Vagina (tissue), 2 donors: ENCODE measurements at regions not wholly inside any gene's neighbourhood (a gene's known extent, or its start where the extent isn't known, plus 50 kb on each side); places are given as distances from the start of the nearest gene placed in this dataset.

ENCODE experiments used
- DNase-seq, 2 donors: peaks; one replicate each; pipeline ENCODE4 v3.0.0-alpha.2; 2017; ENCODE audit errors: extremely low spot score in 2 of 2
- H3K27ac ChIP-seq: fragments of 200-600 bp; sonication (generic); one replicate; pipeline ENCODE4 v1.5.1; 2019
- H3K27me3 ChIP-seq: fragments of 200-600 bp; sonication (generic); one replicate; pipeline ENCODE4 v1.5.1; 2019
- H3K36me3 ChIP-seq, 2 donors: fragments of 200-600 bp; sonication (generic); one replicate each; pipeline ENCODE4 v1.5.1; 2017 to 2019
- H3K4me1 ChIP-seq: fragments of 200-600 bp; sonication (generic); one replicate; pipeline ENCODE4 v1.5.1; 2019
- H3K4me3 ChIP-seq, 2 donors: fragments of 200-600 bp; sonication (generic); 1 replicate in 1 of 2; 2 replicates in 1 of 2; pipeline ENCODE4 v1.5.1; 2016 to 2019
- H3K9me3 ChIP-seq: fragments of 200-600 bp; sonication (generic); one replicate; pipeline ENCODE4 v1.5.1; 2019
- CTCF ChIP-seq, 3 experiments: fragments of 450-650 bp in 2 of 3; fragments of 200-600 bp in 1 of 3; sonication (generic) in 1 of 3; IDR thresholded peaks; one replicate each; pipeline ENCODE4 v1.5.1; 2017 to 2019; ENCODE audit warnings: antibody characterized with exemption in 3 of 3, mild to moderate bottlenecking in 2 of 3, moderate library complexity in 2 of 3
- POLR2A ChIP-seq, 2 donors: fragments of 450-650 bp; IDR thresholded peaks; one replicate each; pipeline ENCODE4 v1.6.1; 2017; ENCODE audit warnings: antibody characterized with exemption in 2 of 2, mild to moderate bottlenecking in 2 of 2, moderate library complexity in 2 of 2
- POLR2AphosphoS5 ChIP-seq, 2 donors: sonication (generic); formaldehyde crosslinking; IDR thresholded peaks; one replicate each; pipeline ENCODE4 v1.9.0; 2017; ENCODE audit warnings: antibody characterized with exemption in 2 of 2, mild to moderate bottlenecking in 2 of 2, low read depth in 1 of 2; ENCODE audit not compliant: insufficient read depth in 1 of 2
- intact Hi-C: fragments of 100-400 bp; cut with DNase I; formaldehyde crosslinking; loops from one replicate; pipeline ENCODE4 v1.15.1; 2023

- H3K4me1 ChIP-seq, result no peaks in the 10 kb centered on the region
- no peak overlapping the region for H3K27ac ChIP-seq
- DNase-seq, result no peak
- H3K36me3 ChIP-seq, result no peaks in the 10 kb centered on the region
- TF ChIP-seq POLR2AphosphoS5 (IDR thresholded peaks at IDR 0.05; ENCODE audit: insufficient read depth in 1 of 2, low read depth in 1 of 2) (no peak), CTCF (IDR thresholded peaks at IDR 0.05) (no peak), POLR2A (IDR thresholded peaks at IDR 0.05) (no peak)
- no peak overlapping the region for H3K4me3 ChIP-seq
- H3K9me3 ChIP-seq, result no peaks in the 10 kb centered on the region
- intact Hi-C loops, result no loop called here
- H3K27me3 ChIP-seq, result no peaks in the 10 kb centered on the region
Measured at GRCh38 chr5:2658881-2659470, 92.5 kb downstream of the IRX2 start.

GRCh38 chr5:2658447-2658846, 93.0 kb downstream of the IRX2 start:
- H3K36me3 ChIP-seq, result no peaks in the 10 kb centered on the region
- no peak for TF ChIP-seq POLR2AphosphoS5 (IDR thresholded peaks at IDR 0.05; ENCODE audit: insufficient read depth in 1 of 2, low read depth in 1 of 2)
- no peak for TF ChIP-seq POLR2A (IDR thresholded peaks at IDR 0.05)
- TF ChIP-seq CTCF (IDR thresholded peaks at IDR 0.05), result no peak
- H3K4me1 ChIP-seq, result no peaks in the 10 kb centered on the region
- no peak overlapping the region for H3K4me3 ChIP-seq
- H3K27ac ChIP-seq, result no peak overlapping the region
- no peak for DNase-seq
- H3K27me3 ChIP-seq, result no peaks in the 10 kb centered on the region
- intact Hi-C loops, result no loop called here
- no peaks in the 10 kb centered on the region for H3K9me3 ChIP-seq

- H3K27me3 ChIP-seq, result no peaks in the 10 kb centered on the region
- H3K4me1 ChIP-seq, result no peaks in the 10 kb centered on the region
- H3K9me3 ChIP-seq, result no peaks in the 10 kb centered on the region
- H3K36me3 ChIP-seq, result no peaks in the 10 kb centered on the region
- intact Hi-C loops, result no loop called here
- no peak for DNase-seq
- no peak for TF ChIP-seq CTCF (IDR thresholded peaks at IDR 0.05)
- no peak for TF ChIP-seq POLR2A (IDR thresholded peaks at IDR 0.05)
- TF ChIP-seq POLR2AphosphoS5 (IDR thresholded peaks at IDR 0.05; ENCODE audit: insufficient read depth in 1 of 2, low read depth in 1 of 2), result no peak
- no peak overlapping the region for H3K4me3 ChIP-seq
- no peak overlapping the region for H3K27ac ChIP-seq
Measured at GRCh38 chr5:2657151-2657550, 94.3 kb downstream of the IRX2 start.

GRCh38 chr5:2656206-2656605, 95.3 kb downstream of the IRX2 start:
- Histone ChIP-seq H3K4me1 (no peaks in the 10 kb centered on the region), H3K27me3 (no peaks in the 10 kb centered on the region), H3K36me3 (no peaks in the 10 kb centered on the region), H3K4me3 (no peak overlapping the region), H3K9me3 (no peaks in the 10 kb centered on the region), H3K27ac (no peak overlapping the region)
- intact Hi-C loops, result no loop called here
- DNase-seq, result no peak
- TF ChIP-seq POLR2AphosphoS5 (IDR thresholded peaks at IDR 0.05; ENCODE audit: insufficient read depth in 1 of 2, low read depth in 1 of 2), result no peak
- no peak for TF ChIP-seq CTCF (IDR thresholded peaks at IDR 0.05)
- TF ChIP-seq POLR2A (IDR thresholded peaks at IDR 0.05), result no peak

- H3K27ac ChIP-seq, result no peak overlapping the region
- no peak for TF ChIP-seq POLR2AphosphoS5 (IDR thresholded peaks at IDR 0.05; ENCODE audit: insufficient read depth in 1 of 2, low read depth in 1 of 2)
- no peak for TF ChIP-seq POLR2A (IDR thresholded peaks at IDR 0.05)
- TF ChIP-seq CTCF (IDR thresholded peaks at IDR 0.05), result no peak
Measured at GRCh38 chr5:2653991-2654390, 97.5 kb downstream of the IRX2 start.

More at GRCh38 chr5:2653991-2654390, 97.5 kb downstream of the IRX2 start:
- Histone ChIP-seq H3K27me3 (no peaks in the 10 kb centered on the region), H3K9me3 (no peaks in the 10 kb centered on the region), H3K4me1 (no peaks in the 10 kb centered on the region), H3K36me3 (no peaks in the 10 kb centered on the region), H3K4me3 (no peak overlapping the region)
- intact Hi-C loops, result no loop called here
- DNase-seq, result no peak
